HG03064 (cell line): ENCODE measurements at regions not wholly inside any gene's neighbourhood (a gene's known extent, or its start where the extent isn't known, plus 50 kb on each side); places are given as distances from the start of the nearest gene placed in this dataset.

ENCODE experiments used
- ATAC-seq: cut with Tn5 transposase; IDR thresholded peaks from one replicate; pipeline ENCODE4 v1.9.1; 2021; ENCODE audit warnings: low read depth; ENCODE audit not compliant: unreplicated experiment

- no peak for ATAC-seq
These were observed 250.3 kb downstream of the GPR37 start for GRCh38 chr7:124515106-124515830.

DNA sequence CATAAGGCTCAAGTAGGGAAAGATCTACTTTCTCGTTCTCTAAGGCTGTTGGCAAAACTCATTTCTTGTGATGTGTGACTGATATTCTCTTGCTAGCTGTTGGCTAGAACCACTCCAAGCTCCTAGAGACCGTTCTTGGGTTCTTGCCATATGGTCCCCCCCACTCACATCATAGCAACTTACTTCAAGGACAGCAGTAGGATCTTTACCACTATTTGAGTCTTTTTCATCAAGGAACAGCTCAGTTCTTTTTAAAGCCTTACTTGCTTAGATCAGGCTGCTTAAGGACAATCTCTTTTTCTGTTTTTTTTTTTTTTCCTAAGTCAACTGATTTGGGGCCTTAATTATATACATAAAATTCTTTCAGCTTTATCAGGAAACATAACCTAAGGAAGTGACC, 251.1 kb downstream of the GPR37 start:
- ATAC-seq, result no peak

DNA sequence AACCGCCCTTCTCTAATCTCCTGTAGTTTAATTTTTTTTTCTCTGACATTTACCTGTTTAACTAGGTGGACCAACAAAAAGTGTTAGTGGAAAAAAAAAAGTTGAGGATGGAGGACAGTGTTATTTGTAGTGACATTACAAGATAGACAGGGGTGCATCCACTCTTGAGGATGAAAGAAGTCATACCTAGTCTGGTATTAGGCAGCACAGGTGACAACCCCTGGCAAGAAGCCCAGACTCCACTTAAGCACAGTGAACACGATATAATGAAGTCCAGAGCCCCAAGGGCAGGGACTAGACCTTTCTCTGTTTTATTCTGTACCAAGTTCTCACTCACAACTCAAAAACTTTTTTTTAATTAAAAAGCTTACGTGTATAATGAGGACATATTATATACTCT, 268.4 kb downstream of the GPR37 start:
- ATAC-seq, result no peak

DNA sequence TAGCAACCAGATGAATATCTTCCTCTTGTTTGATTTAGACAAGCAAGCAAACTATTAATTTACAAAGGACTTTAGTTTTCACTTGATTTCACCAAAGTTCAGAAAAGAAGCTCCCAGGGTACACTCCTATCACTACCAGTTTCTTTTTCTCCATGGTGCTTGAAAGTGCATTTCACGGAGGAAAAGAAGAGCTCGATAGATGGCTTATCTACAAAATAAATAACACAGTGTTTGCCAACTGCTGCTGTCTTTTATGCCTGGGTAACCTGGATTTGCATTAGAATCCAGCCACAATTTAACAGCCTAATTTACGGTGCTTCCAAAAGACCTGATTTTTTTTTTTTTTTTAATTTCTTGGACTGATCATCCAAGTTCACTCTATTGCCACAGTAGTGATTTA, 275.7 kb downstream of the GPR37 start:
- no peak for ATAC-seq

- no peak for ATAC-seq
These were observed 276.3 kb downstream of the GPR37 start for GRCh38 chr7:124489082-124489819.

- no peak for ATAC-seq
These were observed 283.4 kb downstream of the GPR37 start for GRCh38 chr7:124482229-124482628.

GRCh38 chr7:124480821-124481290, 284.7 kb downstream of the GPR37 start:
- ATAC-seq, result no peak

GRCh38 chr7:124480036-124480820, 285.4 kb downstream of the GPR37 start:
- no peak for ATAC-seq

DNA sequence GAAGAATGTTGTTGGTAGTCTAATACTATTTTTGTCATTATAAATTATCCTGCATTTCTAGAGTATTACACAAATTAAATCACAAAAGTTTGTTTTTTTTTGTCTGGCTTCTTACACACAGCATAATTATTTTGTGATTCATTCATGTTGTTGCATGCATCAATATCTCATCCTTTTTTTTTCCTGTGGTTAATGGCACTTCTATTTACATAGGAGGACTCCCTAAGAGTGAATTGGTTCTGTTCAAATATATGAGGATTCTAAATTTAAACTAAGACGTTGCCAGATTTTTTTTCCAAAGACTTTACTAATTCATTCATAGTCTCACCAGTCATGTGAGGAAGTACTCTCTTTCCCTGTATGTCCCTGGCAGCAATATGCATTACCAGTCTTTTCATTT, 303.3 kb downstream of the GPR37 start:
- no peak for ATAC-seq

DNA sequence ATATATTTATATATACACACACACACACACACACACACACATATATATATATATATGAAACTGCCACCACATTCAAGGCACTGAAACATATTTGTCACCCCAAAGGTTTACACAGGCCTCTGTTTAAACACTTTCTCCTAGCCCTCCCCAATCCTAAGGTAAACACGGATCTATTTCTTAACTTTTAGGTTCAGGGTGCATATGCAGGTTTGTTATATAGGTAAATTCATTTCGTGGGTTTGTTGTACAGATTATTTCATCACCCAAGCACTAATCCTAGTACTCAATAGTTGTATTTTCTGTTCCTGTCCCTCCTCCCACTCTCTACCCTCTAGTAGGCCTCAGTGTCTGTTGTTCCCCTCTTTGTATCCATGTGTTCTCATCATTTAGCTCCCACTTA, 305.0 kb downstream of the GPR37 start:
- ATAC-seq, result no peak

GRCh38 chr7:124460056-124460450, 305.5 kb downstream of the GPR37 start:
- ATAC-seq, result no peak

DNA sequence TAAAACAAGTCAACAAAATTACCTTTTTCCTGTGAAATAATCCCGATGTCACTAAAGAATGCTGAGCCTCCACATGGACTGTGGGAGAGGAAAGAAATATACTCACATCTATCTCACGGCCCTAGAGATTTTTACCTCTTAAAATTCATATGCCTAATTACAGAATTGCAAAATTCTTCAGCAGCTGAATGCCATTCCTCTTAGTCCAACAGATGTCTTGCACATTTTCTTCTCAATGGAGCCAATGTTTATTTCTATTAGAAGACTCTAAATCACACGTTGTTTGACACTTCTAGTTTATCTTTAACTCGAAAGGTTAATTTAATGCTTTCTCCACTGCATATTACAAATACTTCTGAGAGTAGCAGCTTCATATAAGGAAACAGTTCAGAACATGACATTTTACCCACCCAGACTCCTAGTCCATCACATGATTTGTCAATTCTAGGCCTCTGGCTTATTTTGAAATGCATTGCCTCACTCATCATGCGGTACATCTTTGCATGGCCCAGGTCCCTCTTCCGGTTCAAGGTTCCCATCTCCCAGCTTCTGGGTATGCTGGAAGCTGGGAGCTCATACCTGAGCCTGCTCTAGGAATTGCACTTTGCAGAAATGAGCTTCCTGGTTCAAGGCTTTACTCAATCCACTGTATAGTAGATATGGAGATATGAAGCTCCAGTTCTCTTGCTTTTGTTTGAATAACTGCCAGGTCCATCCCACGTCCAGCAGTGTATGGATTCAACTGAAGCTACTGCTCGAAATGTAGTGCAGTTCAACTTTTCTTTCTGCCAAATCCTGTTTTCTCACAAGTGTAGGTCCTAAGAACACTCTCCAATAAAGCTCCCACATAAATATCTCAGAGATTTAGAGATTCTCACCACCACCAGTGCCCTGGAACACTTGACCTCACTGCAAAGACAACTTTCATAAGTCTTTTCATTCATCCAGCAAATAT, 306.2 kb downstream of the GPR37 start:
- ATAC-seq, result no peak

DNA sequence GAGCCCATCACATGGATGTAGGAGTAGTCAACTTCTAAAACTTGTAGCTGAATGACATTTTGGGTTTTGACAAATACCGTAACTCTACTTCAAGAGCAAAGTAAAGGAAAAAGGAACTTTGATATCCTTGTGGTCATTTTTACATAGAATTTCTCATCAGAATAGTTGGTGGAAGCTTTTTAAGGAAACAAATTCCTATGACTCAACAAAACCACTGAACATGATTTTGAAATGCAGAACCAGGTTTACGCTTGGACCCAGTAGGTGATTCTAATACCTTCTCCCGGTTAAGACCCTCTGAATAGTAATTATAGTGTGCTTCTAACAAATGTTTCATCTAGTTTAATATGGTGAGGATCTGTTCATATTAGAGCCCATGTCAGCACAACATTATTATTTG, 307.8 kb downstream of the GPR37 start:
- ATAC-seq, result no peak

GRCh38 chr7:124456286-124456685, 309.3 kb downstream of the GPR37 start:
- ATAC-seq, result no peak

DNA sequence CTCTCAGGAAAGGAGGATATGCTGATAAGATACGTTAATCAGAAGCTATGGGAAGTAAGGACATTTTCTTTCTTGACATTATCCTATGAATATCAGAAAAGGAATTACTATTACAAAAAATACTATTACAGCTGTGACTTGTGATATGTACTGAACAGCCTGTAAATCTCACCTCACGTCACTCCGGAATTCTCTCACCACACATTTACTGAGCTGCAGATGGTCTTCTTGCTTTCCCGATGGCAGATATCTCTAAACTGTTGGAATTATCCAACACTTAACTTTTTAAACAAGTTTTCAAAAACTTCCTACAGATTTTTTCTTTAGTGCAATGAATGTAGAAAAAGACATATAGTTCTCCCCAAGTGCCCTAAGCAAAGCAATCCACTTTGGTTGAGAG, 313.4 kb downstream of the GPR37 start:
- ATAC-seq, result no peak

GRCh38 chr7:124449896-124450295, 315.7 kb downstream of the GPR37 start:
- no peak for ATAC-seq

GRCh38 chr7:124444696-124445480, 320.7 kb downstream of the GPR37 start:
- no peak for ATAC-seq

GRCh38 chr7:124443762-124444161, 321.8 kb downstream of the GPR37 start:
- ATAC-seq, result no peak

GRCh38 chr7:124440081-124440480, 325.5 kb downstream of the GPR37 start:
- no peak for ATAC-seq
